CD4-positive, alpha-beta T cell treated with Interleukin-15 for 1 hour (primary cell): ENCODE measurements at regions not wholly inside any gene's neighbourhood (a gene's known extent, or its start where the extent isn't known, plus 50 kb on each side); places are given as distances from the start of the nearest gene placed in this dataset.
"Not testable (repeated sequence)": the region's sequence is repeated elsewhere in the genome, so short reads cannot be mapped to it uniquely, and the experiment has no call there.

Experiments
- DNase-seq: peaks from one replicate; pipeline ENCODE4 v3.0.0-alpha.2; 2020

DNA sequence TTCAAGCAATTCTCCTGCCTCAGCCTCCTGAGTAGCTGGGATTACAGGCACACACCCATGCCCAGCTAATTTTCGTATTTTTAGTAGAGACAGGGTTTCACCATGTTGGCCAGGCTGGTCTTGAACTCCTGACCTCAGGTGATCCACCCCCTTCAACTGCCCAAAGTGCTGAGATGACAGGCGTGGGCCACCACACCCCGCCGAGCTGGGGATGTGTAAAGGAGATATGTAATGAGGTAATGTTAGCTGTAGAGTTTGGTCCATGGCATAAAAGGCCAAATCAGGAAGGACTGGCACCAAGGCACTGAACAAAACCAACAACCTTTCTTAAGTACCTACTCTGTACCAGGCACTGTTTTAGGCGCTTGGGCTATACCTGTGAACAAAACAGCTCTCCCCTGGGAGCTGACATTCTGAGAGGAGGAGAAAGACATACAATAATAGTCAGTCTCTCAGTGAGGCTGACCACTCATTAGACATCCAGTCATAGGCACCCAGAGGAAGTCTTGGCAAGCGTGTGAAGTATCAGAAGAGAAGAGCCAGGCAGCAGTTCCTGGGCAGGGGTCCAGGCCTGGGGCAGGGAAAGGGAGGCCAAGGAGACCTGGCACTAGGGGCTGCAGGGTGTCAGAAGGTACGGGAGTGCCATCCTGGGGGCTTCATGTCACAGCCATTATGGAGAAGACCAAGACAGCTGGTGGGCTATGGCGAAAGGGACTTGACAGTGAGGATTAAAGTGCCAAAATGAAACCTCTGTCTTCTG, 164.8 kb upstream of the DTNBP1 start:
- DNase-seq, result no peak

DNA sequence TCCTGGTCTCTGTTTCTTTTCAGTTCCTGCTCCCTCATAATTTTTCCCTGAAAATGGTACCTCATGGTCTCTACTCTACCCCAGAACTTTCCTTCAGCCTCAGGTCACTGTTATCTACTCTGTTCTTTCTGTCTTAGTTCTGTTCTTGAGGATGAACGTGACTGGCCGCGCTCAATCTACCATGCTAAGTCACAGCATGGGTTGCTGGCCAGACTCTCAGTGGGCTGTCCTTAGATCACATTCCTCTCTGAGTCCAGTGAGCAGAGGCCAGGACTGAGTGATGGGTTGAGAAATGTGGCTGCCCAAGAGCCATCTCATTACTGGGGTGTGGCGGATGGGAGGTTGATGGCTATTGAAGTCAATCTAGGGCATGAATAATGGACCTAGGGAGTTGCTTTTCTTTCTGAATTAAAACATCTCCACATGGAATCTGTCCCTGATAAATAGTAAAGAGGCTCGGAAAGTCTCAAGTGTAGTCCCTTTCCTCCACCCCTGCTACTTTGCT, 164.0 kb upstream of the DTNBP1 start:
- DNase-seq, result no peak

GRCh38 chr6:15825332-15825930, 162.6 kb upstream of the DTNBP1 start:
- no peak for DNase-seq

- no peak for DNase-seq
Measured at GRCh38 chr6:15824811-15825210, 162.0 kb upstream of the DTNBP1 start.

DNA sequence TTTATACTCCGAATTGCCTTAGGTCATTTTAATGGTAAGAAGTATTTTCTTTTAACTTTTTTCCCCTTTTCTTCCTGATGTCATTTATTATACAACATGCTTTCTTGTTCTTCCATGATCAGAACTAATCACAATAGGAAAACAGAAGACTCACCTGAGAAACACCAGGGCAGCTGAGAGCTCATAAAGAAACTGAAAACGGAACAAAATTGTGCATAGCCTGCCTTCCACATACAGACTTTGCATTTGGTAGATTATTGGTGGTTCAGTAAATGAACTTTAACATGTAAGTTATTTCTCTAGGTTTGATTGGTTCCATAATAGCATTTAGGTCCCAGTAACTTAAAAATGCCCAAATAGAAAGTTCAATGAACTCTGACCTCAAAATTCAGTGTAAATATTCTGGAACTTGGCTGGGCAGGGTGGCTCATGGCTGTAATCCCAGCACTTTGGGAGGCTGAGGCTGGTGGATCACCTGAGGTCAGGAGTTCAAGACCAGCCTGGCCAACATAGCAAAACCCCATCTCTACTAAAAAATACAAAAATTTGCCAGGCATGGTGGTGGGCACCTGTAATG, 161.1 kb upstream of the DTNBP1 start:
- DNase-seq, result no peak

- no peak for DNase-seq
Measured at GRCh38 chr6:15822835-15823234, 160.0 kb upstream of the DTNBP1 start.

- no peak for DNase-seq
Measured at GRCh38 chr6:15819841-15820240, 157.0 kb upstream of the DTNBP1 start.

DNA sequence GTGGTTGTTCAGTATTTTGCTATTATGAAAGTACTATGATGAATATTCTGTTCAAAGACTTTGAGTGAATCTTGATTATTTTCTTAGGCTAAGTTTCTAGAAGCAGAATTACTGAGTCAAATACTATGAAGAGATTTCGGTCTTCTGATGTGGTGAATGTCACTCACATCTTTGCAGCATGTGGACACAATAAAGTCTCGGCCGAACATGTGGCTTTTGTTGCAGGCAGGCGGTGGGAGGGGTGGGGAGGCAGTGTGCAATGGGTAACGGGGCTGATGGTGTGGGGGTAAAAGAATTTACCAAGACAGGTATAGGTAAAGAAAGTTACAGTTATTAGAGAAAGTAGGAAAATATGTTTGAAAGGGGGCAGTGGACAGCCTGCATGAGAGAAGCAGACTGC, 156.4 kb upstream of the DTNBP1 start:
- no peak for DNase-seq

GRCh38 chr6:15818491-15818890, 155.7 kb upstream of the DTNBP1 start:
- no peak for DNase-seq

DNA sequence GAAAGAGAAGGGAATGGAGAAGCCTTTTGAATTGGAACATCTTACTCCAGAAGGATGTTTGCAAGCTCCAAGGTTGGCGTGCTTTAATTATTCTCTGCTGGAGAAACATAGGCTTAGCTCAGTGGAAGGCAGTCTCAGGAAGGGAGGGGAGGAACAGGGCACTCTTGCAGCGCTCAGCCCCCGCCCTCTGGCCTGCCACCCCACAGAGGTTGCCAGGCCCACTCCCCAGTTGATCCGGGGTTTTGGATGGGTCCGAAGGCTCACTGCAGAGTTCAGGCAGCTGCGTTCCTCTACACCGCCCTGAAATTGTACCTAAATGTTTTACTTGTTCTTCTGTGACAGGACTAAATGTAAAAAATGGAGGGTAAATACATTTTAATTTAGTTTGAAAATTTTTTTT, 155.2 kb upstream of the DTNBP1 start:
- DNase-seq, result no peak

DNA sequence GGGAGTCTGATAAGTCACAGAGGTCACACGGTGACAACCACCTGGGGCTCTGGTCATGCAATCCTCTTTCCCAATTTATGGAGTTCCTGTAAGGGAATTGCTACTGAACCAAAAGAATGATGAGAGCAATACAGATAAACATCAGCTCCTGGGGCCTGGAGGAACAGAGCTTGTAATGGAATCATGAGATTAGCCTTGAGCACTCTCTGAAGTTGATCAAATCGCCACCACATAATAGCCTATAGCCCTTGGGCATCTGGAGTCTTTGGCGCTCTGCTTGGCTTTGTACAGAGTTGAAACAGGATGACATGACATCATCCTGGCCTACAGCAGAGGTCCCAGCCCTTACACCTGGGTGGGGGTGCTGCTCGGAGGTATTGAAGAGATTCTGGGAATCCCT, 154.3 kb upstream of the DTNBP1 start:
- no peak for DNase-seq

DNA sequence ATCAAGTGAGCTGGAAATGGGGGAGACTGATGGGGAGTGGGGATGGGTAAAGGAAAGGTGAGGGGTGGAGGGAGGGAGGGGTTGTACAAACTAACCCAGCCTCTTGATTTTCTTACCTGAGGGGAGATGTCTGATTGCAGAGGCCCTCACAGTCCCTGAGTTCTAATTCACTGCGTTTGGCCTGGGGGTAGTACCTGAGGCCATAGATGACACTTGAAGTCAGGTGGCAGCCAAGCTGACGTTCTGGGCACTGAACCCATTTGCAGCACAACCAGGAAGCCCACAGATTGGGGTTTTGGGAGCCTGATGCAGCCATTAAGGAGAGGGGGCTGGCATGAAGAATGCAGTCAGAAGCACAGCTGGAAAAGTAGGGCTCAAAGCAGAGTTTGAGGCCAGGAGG, 153.8 kb upstream of the DTNBP1 start:
- no peak for DNase-seq

DNA sequence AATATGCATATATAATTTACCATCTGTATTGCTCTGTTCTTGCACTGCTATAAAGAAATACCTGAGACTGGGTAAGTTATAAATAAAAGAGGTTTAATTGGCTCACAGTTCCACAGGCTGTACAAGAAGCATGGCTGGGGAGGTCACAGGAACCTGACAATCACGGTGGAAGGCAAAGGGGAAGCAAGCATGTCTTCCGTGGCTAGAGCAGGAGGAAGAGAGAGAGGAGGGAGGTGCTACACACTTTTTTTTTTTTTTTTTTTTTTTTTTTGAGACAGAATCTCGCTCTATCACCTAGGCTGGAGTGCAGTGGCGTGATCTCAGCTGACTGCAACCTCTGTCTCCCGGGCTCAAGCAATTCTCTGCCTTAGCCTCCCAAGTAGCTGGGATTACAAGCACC, 150.9 kb upstream of the DTNBP1 start:
- DNase-seq, result not testable (repeated sequence)

DNA sequence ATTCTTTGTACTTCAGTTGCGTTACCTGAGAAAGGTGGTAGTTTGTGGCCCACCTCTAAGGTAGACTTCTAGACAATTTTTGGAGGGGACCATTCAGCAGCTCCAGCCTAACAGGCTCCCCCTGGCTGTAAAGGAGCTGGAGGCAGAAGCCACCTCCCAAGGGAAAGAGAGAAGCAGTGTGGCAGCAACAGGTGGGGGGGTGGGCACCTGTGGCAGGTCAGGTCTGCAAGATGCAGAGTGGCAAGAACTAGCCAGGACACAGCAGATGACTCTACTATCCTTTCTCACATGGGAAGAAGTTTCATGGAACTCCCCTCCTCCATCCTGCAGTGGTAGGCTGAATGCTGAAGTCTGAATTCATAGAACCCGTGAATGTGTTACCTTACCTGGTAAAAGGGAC, 148.3 kb upstream of the DTNBP1 start:
- no peak for DNase-seq

DNA sequence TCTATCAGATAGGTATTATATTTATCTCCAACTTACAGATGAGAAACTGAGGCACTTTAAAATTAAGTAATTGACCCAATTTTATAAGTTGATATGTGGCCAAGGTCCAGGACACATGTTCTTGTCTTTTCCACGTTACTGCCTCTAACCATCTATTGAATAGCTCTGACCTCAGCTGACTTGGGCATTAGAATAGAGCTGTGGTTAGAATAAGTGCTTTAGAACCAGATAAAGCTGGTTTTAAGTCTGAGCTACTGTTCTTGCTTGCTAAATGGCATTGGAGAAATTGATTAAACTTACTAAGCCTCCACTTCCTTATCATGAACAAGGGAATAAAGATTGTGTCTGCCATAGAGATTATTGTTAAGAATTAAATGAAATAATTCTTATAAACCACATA, 147.8 kb upstream of the DTNBP1 start:
- no peak for DNase-seq

- DNase-seq, result no peak
Measured at GRCh38 chr6:15809367-15809766, 146.5 kb upstream of the DTNBP1 start.

DNA sequence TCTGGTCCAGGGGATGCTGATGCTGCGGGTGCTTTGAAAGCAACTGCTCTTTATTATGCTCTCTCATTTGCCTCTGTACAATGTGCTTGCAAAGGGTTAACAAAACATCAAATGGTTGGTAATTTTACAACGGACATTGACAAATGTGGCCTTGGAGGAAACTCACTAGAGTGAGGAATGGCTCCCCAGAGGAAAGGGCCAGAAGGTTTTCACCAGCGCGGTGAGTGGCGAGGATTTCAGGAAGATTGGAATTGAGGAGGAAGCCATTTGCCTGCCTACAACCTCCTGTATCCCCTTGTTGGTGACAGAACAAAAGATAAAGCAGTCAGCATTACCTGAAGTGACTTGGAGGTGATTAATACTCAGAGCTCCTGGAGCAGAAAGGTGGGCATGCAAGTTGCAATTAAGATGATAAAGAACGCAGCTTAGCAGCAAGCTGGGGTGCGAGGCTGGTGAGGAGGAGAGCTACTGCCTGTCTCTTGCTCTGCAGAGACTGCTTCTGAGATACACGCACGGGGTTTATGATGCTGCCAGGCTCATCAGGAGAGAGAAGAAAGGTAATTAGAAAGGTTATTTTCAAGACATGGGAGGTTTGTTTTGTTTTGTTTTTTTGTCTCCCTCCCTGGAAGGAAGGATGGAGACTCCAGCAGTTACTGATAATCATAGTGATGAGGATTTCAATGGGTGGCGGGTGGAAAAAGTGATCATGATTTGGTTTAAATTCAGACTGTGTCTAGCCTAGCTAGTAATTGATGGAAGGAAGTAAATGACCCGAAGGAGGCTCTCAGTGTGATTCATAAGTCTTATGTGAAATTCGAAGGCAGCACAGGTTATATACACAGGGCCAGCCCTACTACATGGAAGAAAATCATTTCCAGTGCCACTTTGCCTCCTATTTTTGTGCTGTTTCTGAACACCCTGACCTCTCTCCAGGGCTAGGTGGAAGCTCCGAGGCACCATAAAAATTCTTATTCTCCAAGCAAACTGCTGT, 141.6 kb upstream of the DTNBP1 start:
- no peak for DNase-seq

- no peak for DNase-seq
Measured at GRCh38 chr6:15802466-15802865, 139.6 kb upstream of the DTNBP1 start.

- DNase-seq, result no peak
Measured at GRCh38 chr6:15801912-15802311, 139.1 kb upstream of the DTNBP1 start.

DNA sequence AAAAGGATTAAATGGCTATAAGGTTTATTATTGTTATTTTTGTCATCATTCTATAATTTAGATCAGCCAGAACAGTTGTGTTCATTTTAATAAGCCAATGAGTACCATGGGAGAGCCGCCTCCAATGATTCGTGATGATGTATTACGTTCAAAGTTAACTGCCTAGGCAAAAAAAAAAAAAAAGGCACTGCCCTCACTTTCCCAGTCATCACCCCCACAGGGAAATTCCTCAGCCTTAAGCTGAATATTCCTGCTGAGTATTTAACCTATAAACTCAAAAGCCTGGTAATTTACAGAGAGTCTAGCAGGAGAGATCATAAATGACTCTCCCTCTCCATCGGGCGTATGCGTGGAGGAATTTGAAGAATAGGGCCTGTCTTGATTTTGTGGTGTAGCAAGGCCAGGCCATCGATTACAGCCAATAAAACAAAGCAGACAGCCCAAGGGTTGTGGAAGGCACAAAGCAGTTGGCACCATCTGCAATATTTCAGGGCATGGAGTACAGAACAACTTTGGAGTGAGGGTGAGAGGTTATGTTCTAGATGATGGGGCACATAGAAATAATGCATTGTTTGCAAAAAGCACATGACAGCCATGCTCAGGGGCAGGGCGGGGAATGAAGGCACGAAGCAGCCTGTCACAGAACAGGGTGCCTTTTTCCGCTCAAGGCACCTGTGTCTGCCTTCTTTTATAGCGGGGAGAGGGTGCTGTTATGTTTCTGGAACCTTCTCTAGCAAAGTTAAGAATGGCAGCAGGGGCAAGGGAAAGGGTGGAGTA, 138.2 kb upstream of the DTNBP1 start:
- DNase-seq, result no peak

GRCh38 chr6:15798533-15799255, 135.9 kb upstream of the DTNBP1 start:
- no peak for DNase-seq

DNA sequence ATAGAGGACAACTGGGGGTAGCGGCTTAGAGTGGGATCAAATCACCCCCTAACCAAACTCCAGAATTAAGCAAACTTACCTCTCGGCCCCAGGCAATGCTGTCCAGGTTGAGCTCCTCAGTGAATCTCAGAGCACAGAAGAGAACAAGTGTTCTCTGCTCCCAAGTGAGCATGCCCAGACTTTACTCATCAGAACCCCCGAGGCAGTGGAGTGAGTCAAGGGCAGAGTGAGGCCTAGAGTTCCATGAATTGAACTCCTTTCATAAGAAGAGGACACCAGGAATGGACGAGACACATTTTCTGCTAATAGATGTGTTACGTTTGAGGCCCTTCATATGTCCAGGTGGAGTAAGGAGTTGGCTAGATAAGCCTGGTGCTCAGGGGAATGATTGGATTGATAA, 134.0 kb upstream of the DTNBP1 start:
- DNase-seq, result no peak
